WTC11 (cell line): ENCODE measurements at regions not wholly inside any gene's neighbourhood (a gene's known extent, or its start where the extent isn't known, plus 50 kb on each side); places are given as distances from the start of the nearest gene placed in this dataset.

Experiments
- ATAC-seq: fragments of 200-7000 bp; cut with Tn5 transposase; 2 replicates; pipeline ENCODE4 v1.10.0; 2021; ENCODE audit warnings: mild to moderate bottlenecking, moderate library complexity
- CTCF ChIA-PET: fragments of 300-600 bp; sonication (Branson Sonifier 250); formaldehyde crosslinking; loops from one replicate; lab custom pipeline; 2021; ENCODE audit warnings: antibody characterized with exemption; lab: Charles Lee
- POLR2A ChIA-PET: fragments of 350-600 bp; sonication (Branson Sonifier 250); formaldehyde crosslinking; loops from one replicate; lab custom pipeline; 2021; ENCODE audit warnings: antibody characterized with exemption; lab: Charles Lee
- DNase-seq: peaks from one replicate; pipeline ENCODE4 v3.0.0; 2021; ENCODE audit warnings: low spot score
- H3K27ac Mint-ChIP-seq: 2 replicates; pipeline ENCODE4 v1.8.0; 2021; ENCODE audit warnings: mixed read lengths
- H3K27me3 Mint-ChIP-seq: 2 replicates; pipeline ENCODE4 v1.8.0; 2021; ENCODE audit warnings: low read depth, mild to moderate bottlenecking, moderate library complexity, mixed read lengths
- H3K36me3 Mint-ChIP-seq: 2 replicates; pipeline ENCODE4 v1.8.0; 2021; ENCODE audit warnings: mixed read lengths
- H3K4me1 Mint-ChIP-seq: 2 replicates; pipeline ENCODE4 v1.8.0; 2022; ENCODE audit warnings: mixed read lengths
- H3K4me3 Mint-ChIP-seq: 2 replicates; pipeline ENCODE4 v1.8.0; 2021; ENCODE audit warnings: mild to moderate bottlenecking, moderate library complexity, mixed read lengths
- H3K9me3 Mint-ChIP-seq: 2 replicates; pipeline ENCODE4 v1.8.0; 2021; ENCODE audit warnings: mixed read lengths
- AR ChIP-seq: fragments of 250-450 bp; sonication (Bioruptor Pico); IDR thresholded peaks from 2 replicates; pipeline ENCODE4 v1.9.0; 2021; ENCODE audit warnings: mild to moderate bottlenecking
- CREB1 ChIP-seq: sonication (generic); formaldehyde crosslinking; IDR thresholded peaks from 2 replicates; pipeline ENCODE4 v1.8.0; 2023; ENCODE audit warnings: mild to moderate bottlenecking, missing genetic modification reagents
- CTCF ChIP-seq: fragments of 200-600 bp; IDR thresholded peaks from 2 replicates; pipeline ENCODE4 v1.8.0; 2022; ENCODE audit warnings: antibody characterized with exemption
- ELF4 ChIP-seq: sonication (generic); formaldehyde crosslinking; IDR thresholded peaks from 2 replicates; pipeline ENCODE4 v1.8.1; 2022; ENCODE audit warnings: low read depth, mild to moderate bottlenecking, moderate library complexity, missing genetic modification reagents
- EMX1 ChIP-seq: fragments of 250-450 bp; sonication (Bioruptor Pico); IDR thresholded peaks from 2 replicates; pipeline ENCODE4 v1.8.0; 2021; ENCODE audit warnings: mild to moderate bottlenecking
- ESRRA ChIP-seq: sonication (generic); formaldehyde crosslinking; IDR thresholded peaks from 2 replicates; pipeline ENCODE4 v1.8.1; 2022; ENCODE audit warnings: mild to moderate bottlenecking, missing genetic modification reagents, borderline replicate concordance
- FOXK1 ChIP-seq: sonication (generic); formaldehyde crosslinking; IDR thresholded peaks from 2 replicates; pipeline ENCODE4 v1.8.0; 2022; ENCODE audit warnings: mild to moderate bottlenecking, moderate library complexity, missing genetic modification reagents
- JUN ChIP-seq: sonication (generic); formaldehyde crosslinking; IDR thresholded peaks from 2 replicates; pipeline ENCODE4 v1.8.0; 2023; ENCODE audit warnings: mild to moderate bottlenecking, missing genetic modification reagents
- SP1 ChIP-seq: sonication (generic); formaldehyde crosslinking; conservative IDR thresholded peaks from 2 replicates; pipeline ENCODE4 v1.8.1; 2022; ENCODE audit warnings: missing genetic modification reagents
- ZMAT4 ChIP-seq: fragments of 250-450 bp; sonication (Bioruptor Pico); IDR thresholded peaks from 2 replicates; pipeline ENCODE4 v1.9.0; 2021; ENCODE audit warnings: mild to moderate bottlenecking
- ZNF281 ChIP-seq: sonication (generic); formaldehyde crosslinking; IDR thresholded peaks from 2 replicates; pipeline ENCODE4 v1.8.0; 2023; ENCODE audit warnings: mild to moderate bottlenecking, missing genetic modification reagents
- TF ChIP-seq, protein P1 (sequence below): sonication (generic); formaldehyde crosslinking; IDR thresholded peaks from 2 replicates; pipeline ENCODE4 v1.8.0; 2022; ENCODE audit warnings: missing genetic modification reagents
- TF ChIP-seq, protein P2 (sequence below): sonication (generic); formaldehyde crosslinking; IDR thresholded peaks from 2 replicates; pipeline ENCODE4 v1.8.1; 2023; ENCODE audit warnings: mild to moderate bottlenecking, missing genetic modification reagents, moderate library complexity
- TF ChIP-seq, protein P3 (sequence below): fragments of 250-450 bp; sonication (Bioruptor Pico); conservative IDR thresholded peaks from 2 replicates; pipeline ENCODE4 v1.9.0; 2021; ENCODE audit warnings: mild to moderate bottlenecking

- H3K36me3 Mint-ChIP-seq, result no peaks in the 10 kb centered on the region
- peaks cover 12% of the 10 kb centered on the region for H3K9me3 Mint-ChIP-seq
These were observed 204.0 kb upstream of the MOCS1 start for GRCh38 chr6:40138273-40138720.

More at GRCh38 chr6:40138273-40138720, 204.0 kb upstream of the MOCS1 start:
- POLR2A ChIA-PET, result no interaction called here
- Mint-ChIP-seq H3K27ac (no peak overlapping the region), H3K4me1 (no peaks in the 10 kb centered on the region)
- no peak for DNase-seq
- TF ChIP-seq SP1 (CRISPR knock-in tag), result no peak
- no peak for TF ChIP-seq ZMAT4 (CRISPR knock-in tag)
- TF ChIP-seq, protein P1, sequence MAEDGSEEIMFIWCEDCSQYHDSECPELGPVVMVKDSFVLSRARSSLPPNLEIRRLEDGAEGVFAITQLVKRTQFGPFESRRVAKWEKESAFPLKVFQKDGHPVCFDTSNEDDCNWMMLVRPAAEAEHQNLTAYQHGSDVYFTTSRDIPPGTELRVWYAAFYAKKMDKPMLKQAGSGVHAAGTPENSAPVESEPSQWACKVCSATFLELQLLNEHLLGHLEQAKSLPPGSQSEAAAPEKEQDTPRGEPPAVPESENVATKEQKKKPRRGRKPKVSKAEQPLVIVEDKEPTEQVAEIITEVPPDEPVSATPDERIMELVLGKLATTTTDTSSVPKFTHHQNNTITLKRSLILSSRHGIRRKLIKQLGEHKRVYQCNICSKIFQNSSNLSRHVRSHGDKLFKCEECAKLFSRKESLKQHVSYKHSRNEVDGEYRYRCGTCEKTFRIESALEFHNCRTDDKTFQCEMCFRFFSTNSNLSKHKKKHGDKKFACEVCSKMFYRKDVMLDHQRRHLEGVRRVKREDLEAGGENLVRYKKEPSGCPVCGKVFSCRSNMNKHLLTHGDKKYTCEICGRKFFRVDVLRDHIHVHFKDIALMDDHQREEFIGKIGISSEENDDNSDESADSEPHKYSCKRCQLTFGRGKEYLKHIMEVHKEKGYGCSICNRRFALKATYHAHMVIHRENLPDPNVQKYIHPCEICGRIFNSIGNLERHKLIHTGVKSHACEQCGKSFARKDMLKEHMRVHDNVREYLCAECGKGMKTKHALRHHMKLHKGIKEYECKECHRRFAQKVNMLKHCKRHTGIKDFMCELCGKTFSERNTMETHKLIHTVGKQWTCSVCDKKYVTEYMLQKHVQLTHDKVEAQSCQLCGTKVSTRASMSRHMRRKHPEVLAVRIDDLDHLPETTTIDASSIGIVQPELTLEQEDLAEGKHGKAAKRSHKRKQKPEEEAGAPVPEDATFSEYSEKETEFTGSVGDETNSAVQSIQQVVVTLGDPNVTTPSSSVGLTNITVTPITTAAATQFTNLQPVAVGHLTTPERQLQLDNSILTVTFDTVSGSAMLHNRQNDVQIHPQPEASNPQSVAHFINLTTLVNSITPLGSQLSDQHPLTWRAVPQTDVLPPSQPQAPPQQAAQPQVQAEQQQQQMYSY, result no peak
- TF ChIP-seq CREB1 (CRISPR knock-in tag), result no peak
- TF ChIP-seq, protein P2, sequence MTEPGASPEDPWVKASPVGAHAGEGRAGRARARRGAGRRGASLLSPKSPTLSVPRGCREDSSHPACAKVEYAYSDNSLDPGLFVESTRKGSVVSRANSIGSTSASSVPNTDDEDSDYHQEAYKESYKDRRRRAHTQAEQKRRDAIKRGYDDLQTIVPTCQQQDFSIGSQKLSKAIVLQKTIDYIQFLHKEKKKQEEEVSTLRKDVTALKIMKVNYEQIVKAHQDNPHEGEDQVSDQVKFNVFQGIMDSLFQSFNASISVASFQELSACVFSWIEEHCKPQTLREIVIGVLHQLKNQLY (CRISPR knock-in tag), result no peak
- no peak for TF ChIP-seq ZNF281 (CRISPR knock-in tag)
- TF ChIP-seq JUN (CRISPR knock-in tag), result no peak
- TF ChIP-seq EMX1 (CRISPR knock-in tag), result no peak
- no peak for TF ChIP-seq CTCF
- no peak for TF ChIP-seq ESRRA (CRISPR knock-in tag)
- TF ChIP-seq AR (CRISPR knock-in tag), result no peak
- TF ChIP-seq FOXK1 (CRISPR knock-in tag), result no peak
- TF ChIP-seq, protein P3, sequence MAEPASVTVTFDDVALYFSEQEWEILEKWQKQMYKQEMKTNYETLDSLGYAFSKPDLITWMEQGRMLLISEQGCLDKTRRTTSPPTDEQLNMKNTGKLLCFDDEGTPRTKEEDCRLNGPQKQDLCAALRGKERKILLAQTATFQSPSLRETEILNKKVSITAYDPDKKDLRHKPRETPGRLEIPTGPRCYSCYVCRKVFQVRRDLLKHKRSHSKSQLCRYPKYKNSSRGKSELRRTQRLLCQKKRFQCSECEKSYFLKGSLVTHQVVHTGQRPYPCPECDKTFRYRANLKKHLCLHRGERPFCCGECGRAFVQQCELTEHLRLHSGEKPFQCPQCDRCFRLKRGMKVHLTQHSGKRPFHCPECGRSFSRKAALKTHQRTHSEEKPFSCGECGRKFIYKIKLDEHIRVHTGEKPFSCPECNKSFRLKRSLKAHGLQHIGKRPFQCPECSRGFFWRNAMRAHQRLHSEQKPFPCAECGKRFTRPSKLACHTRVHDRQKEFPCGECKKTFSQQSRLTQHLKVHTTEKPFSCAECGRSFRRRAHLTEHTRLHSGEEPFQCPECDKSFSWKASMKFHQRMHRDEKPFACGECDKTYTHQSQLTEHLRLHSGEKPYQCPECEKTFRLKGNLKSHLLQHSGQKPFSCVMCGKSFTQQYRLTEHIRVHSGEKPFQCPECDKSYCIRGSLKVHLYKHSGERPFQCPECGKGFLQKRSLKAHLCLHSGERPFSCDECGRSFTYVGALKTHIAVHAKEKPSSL (CRISPR knock-in tag), result no peak
- no peak for TF ChIP-seq ELF4
- TF ChIP-seq, all 79 proteins: peak for 0
- peaks cover 4% of the 10 kb centered on the region for H3K27me3 Mint-ChIP-seq
- CTCF ChIA-PET, result no interaction called here
- H3K4me3 Mint-ChIP-seq, result no peak overlapping the region
- no peak for ATAC-seq
